Heart right ventricle (tissue), 16 donors: ENCODE measurements at regions not wholly inside any gene's neighbourhood (a gene's known extent, or its start where the extent isn't known, plus 50 kb on each side); places are given as distances from the start of the nearest gene placed in this dataset.

Source experiments
- ATAC-seq, 8 donors: fragments of 200-7000 bp; cut with Tn5 transposase; one replicate each; pipeline ENCODE4 v1.9.1; 2020; ENCODE audit warnings: mild to moderate bottlenecking in 8 of 8, moderate library complexity in 8 of 8, moderate number of reproducible peaks in 1 of 8
- DNase-seq, 2 donors: peaks; one replicate each; pipeline ENCODE4 v3.0.0-alpha.2; 2020
- H3K27ac ChIP-seq, 10 donors: fragments of 200-600 bp; sonication (generic) in 2 of 10; one replicate each; pipeline versions ENCODE4 v1.5.0 to v1.8.0; 2020 to 2022; ENCODE audit warnings: mild to moderate bottlenecking in 3 of 10
- H3K27me3 ChIP-seq, 7 donors: fragments of 200-600 bp; one replicate each; pipeline ENCODE4 v1.8.0; 2021 to 2022; ENCODE audit warnings: mild to moderate bottlenecking in 2 of 7
- H3K36me3 ChIP-seq, 9 donors: fragments of 200-600 bp; sonication (generic) in 1 of 9; one replicate each; pipeline versions ENCODE4 v1.5.0 to v1.8.0; 2020 to 2022; ENCODE audit warnings: mild to moderate bottlenecking in 2 of 9
- H3K4me1 ChIP-seq, 9 donors: fragments of 200-600 bp; sonication (generic) in 1 of 9; one replicate each; pipeline versions ENCODE4 v1.5.0 to v1.8.0; 2020 to 2022; ENCODE audit warnings: mild to moderate bottlenecking in 4 of 9
- H3K4me3 ChIP-seq, 10 donors: fragments of 200-600 bp; sonication (generic) in 2 of 10; one replicate each; pipeline versions ENCODE4 v1.5.0 to v1.8.0; 2020 to 2022; ENCODE audit warnings: mild to moderate bottlenecking in 7 of 10, moderate library complexity in 2 of 10
- H3K9me3 ChIP-seq, 11 donors: fragments of 200-600 bp in 10 of 11; sonication (generic) in 2 of 11; one replicate each; pipeline versions ENCODE4 v1.5.0 to v1.8.0; 2013 to 2022; ENCODE audit warnings: mild to moderate bottlenecking in 2 of 11, control low read depth in 1 of 11, moderate library complexity in 1 of 11
- WGBS, 2 donors: extraction: QIAGEN DNeasy Blood & Tissue Kit; methylation state at CpG; one replicate each; pipeline ENCODE4 v1.1.7; 2013; ENCODE audit warnings: inconsistent platforms in 1 of 2; 5-methylcytosine and 5-hydroxymethylcytosine counted together
- intact Hi-C, 10 donors: fragments of 100-400 bp; cut with DNase I; formaldehyde crosslinking; loops; one replicate each; pipeline versions ENCODE4 v1.11.1 to v1.14.2; 2022
- TF ChIP-seq, protein P1 (sequence below), 9 donors: fragments of 200-600 bp; sonication (generic) in 2 of 9; IDR thresholded peaks; one replicate each; pipeline versions ENCODE4 v1.5.0 to v1.8.0; 2021 to 2022; ENCODE audit warnings: antibody characterized with exemption in 9 of 9, mild to moderate bottlenecking in 5 of 9, moderate library complexity in 1 of 9
- donor health status: Arrhythmogenic right ventricular cardiomyopathy.
- donor health status: ischemic (EF 13 %, LVEDD 7.1; RV severe dilation, severe dysfunction).
- donor health status: healthy with polysubstance abuse.
- donor health status: DM: no; HTN: yes; CAD: no.
- donor health status: DM: no; HTN: no; CAD: no.
- donor health status: ischemic (EF 25% LVEDD 6.9; RV normal size, moderate dysfunction).
- donor health status: ischemic (EF 25% LVEDD 5.7; RV mildly dilated, moderate dysfunction).
- donor health status: healthy.
- donor health status: DM: yes; HTN: yes; CAD: no.
- donor health status: Ischemic cardiomyopathy.
- donor health status: ischemic (EF 35%, LVEDD 5.7; RV mildly dilated, moderate dysfunction).
- donor health status: nonischemic (EF 11% LVEDD 7.7; RV severe dilation, severe dysfunction).
- donor health status: DM: yes; HTN: yes; CAD: no.
- donor health status: PGD.
- donor health status: ischemic (EF 29% LVEDD 5.4; RV normal size, mild dysfunction).
- donor health status: nonischemic (EF 23%, LVEDD 6.1; RV moderate dilation, normal function).

DNA sequence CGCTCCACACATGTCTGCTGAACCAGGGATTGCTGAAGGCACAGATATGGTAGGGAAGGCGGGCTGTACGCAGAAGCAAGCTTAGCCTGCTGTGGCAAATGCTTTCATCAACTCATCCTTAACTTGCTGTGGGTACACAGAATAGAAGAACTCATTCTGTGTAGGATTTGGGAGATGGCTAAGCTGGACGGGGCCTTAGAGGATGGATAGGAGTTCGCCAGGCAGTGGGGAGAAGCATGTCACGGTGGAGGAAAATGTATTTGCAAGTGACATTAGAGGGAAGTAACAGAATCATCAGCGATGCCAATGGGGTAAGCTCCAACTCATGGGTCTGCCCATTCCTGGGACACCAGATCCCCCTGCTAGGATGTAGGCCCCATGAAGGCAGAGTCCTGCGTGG lies 96.7 kb upstream of the SMIM21 start:
- Histone ChIP-seq H3K27me3 (no peaks in the 10 kb centered on the region), H3K4me3 (no peak overlapping the region), H3K9me3 (no peaks in the 10 kb centered on the region), H3K36me3 (no peaks in the 10 kb centered on the region), H3K27ac (no peak overlapping the region), H3K4me1 (no peaks in the 10 kb centered on the region)
- DNase-seq = no peak
- intact Hi-C loops = no loop called here
- TF ChIP-seq, protein P1, sequence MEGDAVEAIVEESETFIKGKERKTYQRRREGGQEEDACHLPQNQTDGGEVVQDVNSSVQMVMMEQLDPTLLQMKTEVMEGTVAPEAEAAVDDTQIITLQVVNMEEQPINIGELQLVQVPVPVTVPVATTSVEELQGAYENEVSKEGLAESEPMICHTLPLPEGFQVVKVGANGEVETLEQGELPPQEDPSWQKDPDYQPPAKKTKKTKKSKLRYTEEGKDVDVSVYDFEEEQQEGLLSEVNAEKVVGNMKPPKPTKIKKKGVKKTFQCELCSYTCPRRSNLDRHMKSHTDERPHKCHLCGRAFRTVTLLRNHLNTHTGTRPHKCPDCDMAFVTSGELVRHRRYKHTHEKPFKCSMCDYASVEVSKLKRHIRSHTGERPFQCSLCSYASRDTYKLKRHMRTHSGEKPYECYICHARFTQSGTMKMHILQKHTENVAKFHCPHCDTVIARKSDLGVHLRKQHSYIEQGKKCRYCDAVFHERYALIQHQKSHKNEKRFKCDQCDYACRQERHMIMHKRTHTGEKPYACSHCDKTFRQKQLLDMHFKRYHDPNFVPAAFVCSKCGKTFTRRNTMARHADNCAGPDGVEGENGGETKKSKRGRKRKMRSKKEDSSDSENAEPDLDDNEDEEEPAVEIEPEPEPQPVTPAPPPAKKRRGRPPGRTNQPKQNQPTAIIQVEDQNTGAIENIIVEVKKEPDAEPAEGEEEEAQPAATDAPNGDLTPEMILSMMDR (IDR thresholded peaks at IDR 0.05) = no peak
- WGBS, 2 donors = 91 to 93% methylated on average over 8 of the region's 8 CpGs
- no peak for ATAC-seq

DNA sequence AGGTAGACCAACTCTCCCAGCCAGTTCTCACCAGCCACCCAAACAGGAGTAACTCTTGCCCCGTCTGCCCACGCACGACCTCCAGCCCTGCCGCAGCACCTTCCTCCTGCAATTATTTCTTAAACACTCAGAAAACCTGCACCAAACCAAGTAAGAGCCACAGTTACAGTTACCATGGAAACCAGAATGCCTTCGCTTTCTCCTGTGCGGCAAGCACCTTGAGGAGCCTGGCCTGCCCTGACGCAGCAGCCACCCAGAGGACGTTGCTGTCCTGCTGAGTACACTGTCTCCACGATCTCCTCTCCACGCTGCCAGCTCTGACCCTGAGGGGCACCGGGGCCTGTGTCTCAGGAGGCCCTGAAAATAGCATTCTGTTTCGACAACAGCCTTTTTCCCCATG lies 94.3 kb upstream of the SMIM21 start:
- Histone ChIP-seq H3K4me1 (no peaks in the 10 kb centered on the region), H3K36me3 (no peaks in the 10 kb centered on the region), H3K4me3 (no peak overlapping the region), H3K27me3 (no peaks in the 10 kb centered on the region), H3K27ac (no peak overlapping the region), H3K9me3 (no peaks in the 10 kb centered on the region)
- DNase-seq (no peak), ATAC-seq (no peak)
- TF ChIP-seq, protein P1 (IDR thresholded peaks at IDR 0.05) = no peak
- intact Hi-C loops = no loop called here
- WGBS, 2 donors = 77 to 82% methylated on average over 12 of the region's 12 CpGs

DNA sequence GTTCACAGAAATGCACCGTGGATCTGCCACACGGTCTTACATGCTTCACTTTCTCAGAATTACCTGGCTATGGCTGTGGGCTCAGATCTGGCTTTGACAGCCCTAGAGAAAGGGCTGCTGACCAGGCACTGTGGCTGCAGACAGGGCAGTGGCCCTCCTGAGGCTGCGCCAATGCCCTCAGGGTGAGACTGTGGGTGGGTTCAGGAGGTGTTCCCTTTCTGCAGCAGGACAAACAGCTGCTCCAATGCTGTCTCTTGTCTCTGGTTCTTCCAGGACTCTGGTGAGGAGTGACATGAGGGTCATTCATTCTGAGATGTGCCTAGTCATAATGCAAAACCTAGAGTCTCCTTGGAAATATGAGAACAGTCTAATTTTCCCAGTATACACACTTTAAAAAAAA lies 90.5 kb upstream of the SMIM21 start:
- Histone ChIP-seq H3K4me1 (no peaks in the 10 kb centered on the region), H3K36me3 (no peaks in the 10 kb centered on the region), H3K9me3 (peaks cover 0 to 19% (median 3%) of the 10 kb centered on the region in 11 donors), H3K4me3 (no peak overlapping the region), H3K27ac (no peak overlapping the region), H3K27me3 (peaks cover 0 to 6% (median 0%) of the 10 kb centered on the region in 7 donors)
- intact Hi-C loops = no loop called here
- TF ChIP-seq, protein P1 (IDR thresholded peaks at IDR 0.05) = no peak
- 86 to 95% methylated on average over 3 of the region's 3 CpGs for WGBS, 2 donors
- ATAC-seq (no peak), DNase-seq (no peak)

DNA sequence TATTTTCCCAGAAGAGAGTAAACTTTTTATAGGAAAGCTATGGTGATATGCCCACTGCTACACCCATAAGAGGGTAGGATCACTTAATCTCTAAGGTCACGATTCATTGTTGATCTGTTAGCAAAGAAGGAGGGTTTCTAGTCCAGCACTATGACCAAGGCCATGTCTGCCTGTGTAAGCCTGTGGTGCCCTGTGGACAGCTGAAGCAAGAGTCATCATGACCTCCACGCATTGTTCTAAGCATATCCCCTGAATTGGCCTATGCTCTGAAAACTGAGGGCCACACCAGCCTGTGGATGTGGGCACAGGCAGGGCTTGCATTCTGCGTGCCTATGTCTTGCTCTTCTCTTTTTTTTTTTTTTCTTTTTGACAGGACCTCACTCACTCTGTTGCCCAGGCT lies 89.8 kb upstream of the SMIM21 start:
- Histone ChIP-seq H3K4me1 (no peaks in the 10 kb centered on the region), H3K4me3 (no peak overlapping the region), H3K36me3 (no peaks in the 10 kb centered on the region), H3K27ac (no peak overlapping the region), H3K27me3 (peaks cover 0 to 6% (median 0%) of the 10 kb centered on the region in 7 donors), H3K9me3 (peaks cover 0 to 26% (median 10%) of the 10 kb centered on the region in 11 donors)
- WGBS, 2 donors = 93 to 98% methylated on average over 3 of the region's 3 CpGs
- TF ChIP-seq, protein P1 (IDR thresholded peaks at IDR 0.05) = no peak
- ATAC-seq (no peak), DNase-seq (no peak)
- intact Hi-C loops = no loop called here
